Pancreas (tissue), 10 donors: ENCODE measurements at regions not wholly inside any gene's neighbourhood (a gene's known extent, or its start where the extent isn't known, plus 50 kb on each side); places are given as distances from the start of the nearest gene placed in this dataset.

ENCODE experiments used
- ATAC-seq, 4 donors: fragments of 200-7000 bp; cut with Tn5 transposase; one replicate each; pipeline versions ENCODE4 v1.8.0 to v1.9.1; 2020; ENCODE audit warnings: mild to moderate bottlenecking in 4 of 4, moderate library complexity in 4 of 4
- DNase-seq, 6 donors: peaks; one replicate each; pipeline ENCODE4 v3.0.0-alpha.2; 2020
- FAIRE-seq: peaks from 2 replicates; lab custom pipeline; 2012; peaks lifted over from hg19 to GRCh38; lab: Jason Lieb, UNC
- H3K27ac ChIP-seq, 4 donors: fragments of 200-600 bp; sonication (generic); 1 replicate in 3 of 4; 2 replicates in 1 of 4; pipeline versions ENCODE4 v1.5.0 to v1.8.0; 2020
- H3K27me3 ChIP-seq, 4 donors: fragments of 200-600 bp; one replicate each; pipeline ENCODE4 v1.8.0; 2021
- H3K36me3 ChIP-seq, 3 donors: fragments of 200-600 bp; sonication (generic) in 1 of 3; one replicate each; pipeline versions ENCODE4 v1.5.0 to v1.8.0; 2020 to 2021
- H3K4me1 ChIP-seq, 3 donors: fragments of 200-600 bp; one replicate each; pipeline ENCODE4 v1.8.0; 2021
- H3K4me3 ChIP-seq, 4 donors: fragments of 200-600 bp; sonication (generic) in 2 of 4; one replicate each; pipeline versions ENCODE4 v1.5.0 to v1.8.0; 2020 to 2021
- H3K9me3 ChIP-seq, 4 donors: fragments of 200-600 bp; one replicate each; pipeline ENCODE4 v1.8.0; 2021
- CTCF ChIP-seq, 4 donors: fragments of 200-600 bp; sonication (generic) in 3 of 4; IDR thresholded peaks; one replicate each; pipeline versions ENCODE4 v1.5.0 to v1.8.0; 2021; ENCODE audit warnings: antibody characterized with exemption in 4 of 4
- WGBS, 2 donors: extraction: QIAGEN DNeasy Blood & Tissue Kit; methylation state at CpG; one replicate each; pipeline ENCODE4 v1.1.7; 2013; 5-methylcytosine and 5-hydroxymethylcytosine counted together
- intact Hi-C, 3 donors: fragments of 100-400 bp; cut with DNase I; formaldehyde crosslinking; loops; one replicate each; pipeline versions ENCODE4 v1.11.1 to v1.14.2; 2022
- donor health status: healthy with polysubstance abuse.
- donor health status: DM: no; HTN: no; CAD: no; lungs with moderate emphysema.
- donor health status: DM: no; HTN: no; CAD: no.
- donor health status: control.
- donor health status: control.
- donor health status: Bipolar disorder and iron deficiency.
- donor health status: DM: yes; HTN: yes; CAD: no.
- donor health status: DM: no; HTN: no; CAD: no.
- donor health status: DM: no; HTN: no; CAD: no.
- donor health status: DM: yes; HTN: yes; CAD: no.

GRCh38 chr2:188664416-188664815 is 309.8 kb upstream of the COL3A1 start:
- H3K27me3 ChIP-seq: no peaks in the 10 kb centered on the region
- TF ChIP-seq CTCF (IDR thresholded peaks at IDR 0.05): no peak
- intact Hi-C loops: no loop called here
- H3K4me3 ChIP-seq: no peak overlapping the region
- no peaks in the 10 kb centered on the region for H3K9me3 ChIP-seq
- no peak for DNase-seq
- ATAC-seq: no peak
- no peak for FAIRE-seq
- no peaks in the 10 kb centered on the region for H3K4me1 ChIP-seq
- no peak overlapping the region for H3K27ac ChIP-seq
- no peaks in the 10 kb centered on the region for H3K36me3 ChIP-seq
- 61 to 78% methylated on average over 2 of the region's 2 CpGs for WGBS, 2 donors

GRCh38 chr2:188664951-188665595 is 309.1 kb upstream of the COL3A1 start:
- H3K27me3 ChIP-seq: no peaks in the 10 kb centered on the region
- no peak for DNase-seq
- no peak for ATAC-seq
- H3K36me3 ChIP-seq: no peaks in the 10 kb centered on the region
- H3K4me1 ChIP-seq: no peaks in the 10 kb centered on the region
- WGBS, 2 donors: 75 to 76% methylated on average over 3 of the region's 3 CpGs
- no peak overlapping the region for H3K27ac ChIP-seq
- no peak for TF ChIP-seq CTCF (IDR thresholded peaks at IDR 0.05)
- FAIRE-seq: no peak
- no peak overlapping the region for H3K4me3 ChIP-seq
- no peaks in the 10 kb centered on the region for H3K9me3 ChIP-seq
- intact Hi-C loops: no loop called here

GRCh38 chr2:188665727-188666304 is 308.4 kb upstream of the COL3A1 start:
- Histone ChIP-seq H3K4me1 (no peaks in the 10 kb centered on the region), H3K27me3 (no peaks in the 10 kb centered on the region), H3K27ac (no peak overlapping the region), H3K9me3 (no peaks in the 10 kb centered on the region), H3K4me3 (no peak overlapping the region), H3K36me3 (no peaks in the 10 kb centered on the region)
- DNase-seq (no peak), ATAC-seq (no peak), FAIRE-seq (no peak)
- intact Hi-C loops: no loop called here
- no peak for TF ChIP-seq CTCF (IDR thresholded peaks at IDR 0.05)

GRCh38 chr2:188666503-188666902 is 307.7 kb upstream of the COL3A1 start:
- no peak for FAIRE-seq
- Histone ChIP-seq H3K27ac (no peak overlapping the region), H3K36me3 (no peaks in the 10 kb centered on the region), H3K27me3 (no peaks in the 10 kb centered on the region), H3K9me3 (no peaks in the 10 kb centered on the region), H3K4me3 (no peak overlapping the region), H3K4me1 (no peaks in the 10 kb centered on the region)
- DNase-seq: no peak
- TF ChIP-seq CTCF (IDR thresholded peaks at IDR 0.05): no peak
- ATAC-seq: no peak
- intact Hi-C loops: no loop called here

- Histone ChIP-seq H3K36me3 (no peaks in the 10 kb centered on the region), H3K4me3 (no peak overlapping the region), H3K4me1 (no peaks in the 10 kb centered on the region), H3K27me3 (no peaks in the 10 kb centered on the region), H3K9me3 (no peaks in the 10 kb centered on the region), H3K27ac (no peak overlapping the region)
- intact Hi-C loops: no loop called here
- ATAC-seq: no peak
- 51 to 55% methylated on average over 4 of the region's 4 CpGs for WGBS, 2 donors
- TF ChIP-seq CTCF (IDR thresholded peaks at IDR 0.05): no peak
- DNase-seq: no peak
- no peak for FAIRE-seq
Observed at GRCh38 chr2:188668017-188668680, 306.0 kb upstream of the COL3A1 start.
